Stimulated activated CD4-positive, alpha-beta T cell treated with anti-CD3 and anti-CD28 coated beads, Interleukin-12 subunit alpha, Interleukin-12 subunit beta, amount 100 ng/mL, for 4 hours (primary cell): ENCODE measurements at regions not wholly inside any gene's neighbourhood (a gene's known extent, or its start where the extent isn't known, plus 50 kb on each side); places are given as distances from the start of the nearest gene placed in this dataset.

Experiments used
- DNase-seq: peaks from one replicate; pipeline ENCODE4 v3.0.0-alpha.2; 2020

GRCh38 chr9:119044806-119045205, 324.4 kb downstream of the BRINP1 start:
- no peak for DNase-seq

GRCh38 chr9:119047513-119048307, 321.5 kb downstream of the BRINP1 start:
- no peak for DNase-seq

- no peak for DNase-seq
Measured at GRCh38 chr9:119050281-119050680, 319.0 kb downstream of the BRINP1 start.

- no peak for DNase-seq
Measured at GRCh38 chr9:119052339-119053030, 316.8 kb downstream of the BRINP1 start.

GRCh38 chr9:119053070-119053469, 316.2 kb downstream of the BRINP1 start:
- no peak for DNase-seq

- no peak for DNase-seq
Measured at GRCh38 chr9:119060629-119061385, 308.4 kb downstream of the BRINP1 start.

GRCh38 chr9:119071636-119072035, 297.6 kb downstream of the BRINP1 start:
- no peak for DNase-seq

- no peak for DNase-seq
Measured at GRCh38 chr9:119074017-119074416, 295.2 kb downstream of the BRINP1 start.

GRCh38 chr9:119078015-119078414, 291.2 kb downstream of the BRINP1 start:
- DNase-seq, result no peak

- no peak for DNase-seq
Measured at GRCh38 chr9:119083673-119084072, 285.6 kb downstream of the BRINP1 start.

- no peak for DNase-seq
Measured at GRCh38 chr9:119086590-119086989, 282.6 kb downstream of the BRINP1 start.

- no peak for DNase-seq
Measured at GRCh38 chr9:119088002-119088547, 281.2 kb downstream of the BRINP1 start.

GRCh38 chr9:119091074-119091473, 278.2 kb downstream of the BRINP1 start:
- no peak for DNase-seq

GRCh38 chr9:119092125-119092524, 277.1 kb downstream of the BRINP1 start:
- no peak for DNase-seq

GRCh38 chr9:119094086-119094485, 275.1 kb downstream of the BRINP1 start:
- no peak for DNase-seq

- DNase-seq, result no peak
Measured at GRCh38 chr9:119095072-119095471, 274.2 kb downstream of the BRINP1 start.

GRCh38 chr9:119101048-119101447, 268.2 kb downstream of the BRINP1 start:
- DNase-seq, result no peak

- DNase-seq, result no peak
Measured at GRCh38 chr9:119114681-119115080, 254.6 kb downstream of the BRINP1 start.
